RWPE1 (cell line): ENCODE measurements at regions not wholly inside any gene's neighbourhood (a gene's known extent, or its start where the extent isn't known, plus 50 kb on each side); places are given as distances from the start of the nearest gene placed in this dataset.
"Not testable (repeated sequence)": the region's sequence is repeated elsewhere in the genome, so short reads cannot be mapped to it uniquely, and the experiment has no call there.

Experiments used
- CTCF ChIA-PET: fragments of 350-600 bp; sonication (Branson Sonifier 250); formaldehyde crosslinking; extraction: SDS; loops from one replicate; lab custom pipeline; 2021; lab: Yijun Ruan, JAX
- POLR2A ChIA-PET: fragments of 400-600 bp; formaldehyde crosslinking; extraction: SDS; loops from one replicate; lab custom pipeline; 2020; ENCODE audit warnings: antibody characterized with exemption; ENCODE audit not compliant: low non-redundant PET; lab: Yijun Ruan, JAX
- DNase-seq: peaks from one replicate; pipeline ENCODE4 v3.0.0; 2012; ENCODE audit warnings: low spot score
- H3K27ac ChIP-seq: fragments of 450-650 bp; 2 replicates; pipeline ENCODE4 v1.5.1; 2017
- CTCF ChIP-seq: fragments of 450-650 bp; conservative IDR thresholded peaks from 2 replicates; pipeline ENCODE4 v1.5.1; 2017; ENCODE audit warnings: low read depth, mild to moderate bottlenecking

DNA sequence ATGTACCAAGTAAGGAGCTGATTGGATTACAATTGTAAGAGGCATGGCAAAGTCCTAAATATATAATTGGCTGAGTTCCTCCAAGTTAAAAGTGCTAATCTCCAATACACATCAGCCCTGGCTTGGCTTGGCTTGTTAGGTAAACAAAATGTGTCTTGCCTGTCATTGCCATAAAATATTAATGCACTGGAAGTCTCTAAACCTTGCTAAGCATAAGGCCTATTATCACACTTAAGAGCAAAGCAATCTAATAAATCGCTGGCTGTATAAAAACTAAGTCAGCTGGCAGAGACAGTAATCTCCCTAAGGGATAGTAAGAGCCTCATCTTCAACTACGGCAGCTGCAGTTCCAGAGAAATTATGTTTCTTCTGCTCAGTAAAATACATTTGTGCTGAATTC, 418.6 kb upstream of the GRAMD2B start:
- DNase-seq = no peak
- POLR2A ChIA-PET = no interaction called here
- H3K27ac ChIP-seq = no peak overlapping the region
- no peak for TF ChIP-seq CTCF
- CTCF ChIA-PET = interaction anchor here (0.7 kb wide), 1 partner anchor 250 kb away, joined by 3 read pairs; no protein-coding TSS in a partner anchor

- ChIA-PET CTCF (no interaction called here), POLR2A (no interaction called here)
- DNase-seq = no peak
- no peak overlapping the region for H3K27ac ChIP-seq
- TF ChIP-seq CTCF = no peak
These were observed 415.4 kb upstream of the GRAMD2B start for GRCh38 chr5:126007841-126008240.

GRCh38 chr5:126009566-126009965, 413.6 kb upstream of the GRAMD2B start:
- CTCF ChIA-PET = interaction anchor here (0.7 kb wide), 1 partner anchor 1363 kb away, joined by 5 read pairs; no protein-coding TSS in a partner anchor
- POLR2A ChIA-PET = no interaction called here
- no peak overlapping the region for H3K27ac ChIP-seq
- DNase-seq = no peak
- no peak for TF ChIP-seq CTCF

DNA sequence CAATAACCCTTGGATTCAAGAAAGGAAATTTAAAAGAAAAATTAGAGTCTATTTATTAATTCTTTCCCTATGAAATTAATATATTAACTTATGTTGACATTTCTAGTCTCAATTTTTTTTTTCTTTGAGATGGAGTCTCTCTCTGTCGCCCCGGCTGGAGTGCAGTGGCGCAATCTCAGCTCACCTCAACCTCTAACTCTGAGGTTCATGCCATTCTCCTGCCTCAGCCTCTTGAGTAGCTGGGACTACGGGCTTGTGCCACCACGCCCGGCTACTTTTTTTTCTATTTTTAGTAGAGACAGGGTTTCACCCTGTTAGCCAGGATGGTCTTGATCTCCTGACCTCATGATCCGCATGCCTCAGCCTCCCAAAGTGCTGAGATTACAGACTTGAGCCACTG, 411.7 kb upstream of the GRAMD2B start:
- CTCF ChIA-PET, H3K27ac ChIP-seq, DNase-seq, POLR2A ChIA-PET: not testable (repeated sequence)

GRCh38 chr5:126014676-126015075, 408.5 kb upstream of the GRAMD2B start:
- POLR2A ChIA-PET = no interaction called here
- no peak for TF ChIP-seq CTCF
- CTCF ChIA-PET = no interaction called here
- no peak for DNase-seq
- H3K27ac ChIP-seq = no peak overlapping the region

- CTCF ChIA-PET = no interaction called here
- no peak for DNase-seq
- no peak overlapping the region for H3K27ac ChIP-seq
- POLR2A ChIA-PET = no interaction called here
- TF ChIP-seq CTCF = no peak
These were observed 407.7 kb upstream of the GRAMD2B start for GRCh38 chr5:126015235-126016181.

DNA sequence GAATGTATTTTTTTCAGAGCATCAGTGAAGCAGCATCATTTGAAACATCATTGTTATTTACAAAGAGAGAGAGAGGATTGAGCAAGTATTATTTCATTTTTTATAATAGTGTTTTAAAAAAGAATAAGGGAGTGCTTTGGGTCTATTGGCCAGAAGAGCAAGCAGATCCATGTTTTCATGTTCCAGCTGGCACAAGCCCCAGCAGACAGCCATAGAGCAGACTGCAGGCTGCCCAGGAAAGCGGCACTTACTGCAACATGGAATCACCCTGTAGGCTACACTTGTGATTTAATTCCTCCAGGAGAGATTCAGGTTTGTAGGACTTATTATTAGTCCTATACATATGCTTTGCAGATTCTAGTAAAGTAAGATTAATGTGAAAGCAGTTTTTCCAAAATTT, 407.0 kb upstream of the GRAMD2B start:
- ChIA-PET CTCF (no interaction called here), POLR2A (no interaction called here)
- TF ChIP-seq CTCF = no peak
- DNase-seq = no peak
- H3K27ac ChIP-seq = peak overlapping the region; percentile 33; the same call in 1 of the 2 replicates
